ENCODE measurements at regions not wholly inside any gene's neighbourhood (a gene's known extent, or its start where the extent isn't known, plus 50 kb on each side); places are given as distances from the start of the nearest gene placed in this dataset.
"Not testable (repeated sequence)": the region's sequence is repeated elsewhere in the genome, so short reads cannot be mapped to it uniquely, and the experiment has no call there.

- DNase-seq = no peak
These were observed 145.4 kb upstream of the TLE3 start for GRCh38 chr15:70242951-70243685.

- no peak for DNase-seq
These were observed 144.0 kb upstream of the TLE3 start for GRCh38 chr15:70241561-70242320.

- no peak for DNase-seq
These were observed 143.2 kb upstream of the TLE3 start for GRCh38 chr15:70240820-70241430.

- no peak for DNase-seq
These were observed 142.4 kb upstream of the TLE3 start for GRCh38 chr15:70240082-70240481.

GRCh38 chr15:70238917-70239316, 141.2 kb upstream of the TLE3 start:
- DNase-seq = no peak

GRCh38 chr15:70237626-70238025, 139.9 kb upstream of the TLE3 start:
- DNase-seq = no peak

GRCh38 chr15:70236341-70237086, 138.8 kb upstream of the TLE3 start:
- DNase-seq = no peak

- no peak for DNase-seq
These were observed 137.6 kb upstream of the TLE3 start for GRCh38 chr15:70235347-70235746.

- no peak for DNase-seq
These were observed 136.7 kb upstream of the TLE3 start for GRCh38 chr15:70234256-70234905.

- DNase-seq = no peak
These were observed 133.8 kb upstream of the TLE3 start for GRCh38 chr15:70231484-70231883.

- not testable (repeated sequence) for DNase-seq
These were observed 130.2 kb upstream of the TLE3 start for GRCh38 chr15:70227918-70228317.

- no peak for DNase-seq
These were observed 129.4 kb upstream of the TLE3 start for GRCh38 chr15:70227147-70227546.

GRCh38 chr15:70226337-70226980, 128.7 kb upstream of the TLE3 start:
- DNase-seq = no peak

GRCh38 chr15:70225416-70225815, 127.7 kb upstream of the TLE3 start:
- DNase-seq = no peak

GRCh38 chr15:70222606-70223005, 124.9 kb upstream of the TLE3 start:
- no peak for DNase-seq

- no peak for DNase-seq
These were observed 122.9 kb upstream of the TLE3 start for GRCh38 chr15:70220490-70221096.

GRCh38 chr15:70219966-70220365, 122.2 kb upstream of the TLE3 start:
- DNase-seq = no peak

GRCh38 chr15:70219256-70219895, 121.7 kb upstream of the TLE3 start:
- no peak for DNase-seq

- DNase-seq = no peak
These were observed 119.8 kb upstream of the TLE3 start for GRCh38 chr15:70217226-70218160.

- no peak for DNase-seq
These were observed 118.2 kb upstream of the TLE3 start for GRCh38 chr15:70215951-70216350.
